ENCODE measurements at regions not wholly inside any gene's neighbourhood (a gene's known extent, or its start where the extent isn't known, plus 50 kb on each side); places are given as distances from the start of the nearest gene placed in this dataset.

- no peak for TF ChIP-seq POLR2AphosphoS5 (IDR thresholded peaks at IDR 0.05; ENCODE audit: borderline replicate concordance, low read depth, low read length)
- no peak for TF ChIP-seq EZH2 (IDR thresholded peaks at IDR 0.05)
Observed at GRCh38 chr3:174495928-174496327, 363.2 kb upstream of the NAALADL2 start.

All from SK-N-MC (cell line).